HG03159 (cell line): ENCODE measurements at regions not wholly inside any gene's neighbourhood (a gene's known extent, or its start where the extent isn't known, plus 50 kb on each side); places are given as distances from the start of the nearest gene placed in this dataset.

Experiments
- ATAC-seq: cut with Tn5 transposase; IDR thresholded peaks from one replicate; pipeline ENCODE4 v1.9.1; 2021; ENCODE audit warnings: mild to moderate bottlenecking, moderate library complexity; ENCODE audit not compliant: unreplicated experiment

- ATAC-seq, result no peak
These were observed 784.0 kb upstream of the KLHL29 start for GRCh38 chr2:22600999-22601398.

GRCh38 chr2:22604136-22604535 lies 780.8 kb upstream of the KLHL29 start:
- no peak for ATAC-seq

GRCh38 chr2:22616031-22616430 lies 768.9 kb upstream of the KLHL29 start:
- ATAC-seq, result no peak

DNA sequence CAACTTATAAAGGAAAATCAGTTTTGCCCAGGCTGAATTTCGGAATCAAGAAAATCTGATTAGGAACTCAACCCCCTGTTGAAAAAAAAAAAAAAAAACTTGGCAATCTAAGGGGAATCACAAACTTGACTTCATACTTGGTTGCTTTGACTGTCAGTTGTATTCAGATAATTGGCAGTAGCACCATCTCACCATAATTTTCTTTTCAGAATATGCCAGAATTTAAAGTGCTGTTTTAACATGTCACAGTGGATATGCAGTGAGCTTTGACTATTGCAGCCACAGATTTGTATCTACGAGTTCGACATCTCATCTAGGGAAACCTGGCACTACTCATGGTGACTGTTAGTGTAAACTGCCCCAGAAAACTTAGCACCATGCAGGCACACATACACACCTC lies 761.4 kb upstream of the KLHL29 start:
- no peak for ATAC-seq

GRCh38 chr2:22626621-22627020 lies 758.4 kb upstream of the KLHL29 start:
- ATAC-seq, result no peak

DNA sequence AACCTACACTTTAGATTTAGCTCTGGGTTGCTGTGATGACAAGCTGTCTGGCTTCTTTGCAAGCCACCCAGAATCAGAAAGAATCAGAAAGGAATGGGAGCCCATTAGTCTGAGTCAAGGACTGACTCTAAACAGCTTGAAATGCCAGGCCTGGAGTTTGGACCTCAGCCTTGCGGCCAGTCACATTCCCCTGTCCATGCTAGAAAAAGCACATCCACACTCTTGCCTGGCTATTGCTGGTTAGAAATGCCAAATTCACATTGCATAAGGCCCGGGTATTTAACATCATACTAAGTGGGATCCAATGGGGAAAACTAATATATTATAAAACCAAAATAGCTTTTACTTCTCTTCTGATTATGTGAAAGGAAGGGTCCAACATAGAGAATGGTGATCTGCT lies 756.8 kb upstream of the KLHL29 start:
- ATAC-seq, result no peak

DNA sequence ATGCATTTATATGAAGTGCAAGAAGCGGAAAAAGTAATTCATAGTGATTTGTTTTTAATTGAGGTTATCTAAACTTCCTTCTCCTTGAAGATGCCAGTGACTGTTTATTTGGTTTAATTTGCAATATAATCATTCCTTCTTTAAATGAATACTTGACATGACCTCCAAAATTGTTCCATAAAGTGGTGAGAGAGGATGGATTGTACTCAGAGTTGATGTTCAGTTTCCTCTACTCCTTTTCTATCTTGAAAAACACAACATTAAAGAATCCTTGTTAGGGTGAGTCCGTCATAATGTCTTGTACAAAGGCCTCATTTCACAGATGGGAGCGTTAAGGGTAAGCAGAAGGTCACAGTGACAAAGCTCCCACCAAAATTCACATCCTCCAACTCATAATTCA lies 756.1 kb upstream of the KLHL29 start:
- no peak for ATAC-seq

DNA sequence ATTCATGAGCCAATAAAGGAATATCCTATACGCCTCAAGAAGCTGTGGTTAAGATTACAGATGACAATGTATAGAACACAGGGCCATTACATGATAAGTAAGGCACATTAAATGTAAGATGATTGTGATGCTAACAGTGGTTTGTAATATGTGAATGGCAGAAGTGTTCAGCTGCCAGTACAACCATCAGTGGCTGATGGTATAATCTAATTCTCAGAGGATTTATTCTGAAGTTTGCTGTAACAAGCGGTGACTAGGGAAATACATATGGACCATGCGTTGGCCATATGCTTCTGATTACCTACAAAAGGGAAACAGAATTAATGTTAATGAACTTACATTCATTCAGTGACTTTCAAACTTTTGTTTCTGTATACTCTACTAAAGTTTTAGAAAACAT lies 750.8 kb upstream of the KLHL29 start:
- no peak for ATAC-seq

DNA sequence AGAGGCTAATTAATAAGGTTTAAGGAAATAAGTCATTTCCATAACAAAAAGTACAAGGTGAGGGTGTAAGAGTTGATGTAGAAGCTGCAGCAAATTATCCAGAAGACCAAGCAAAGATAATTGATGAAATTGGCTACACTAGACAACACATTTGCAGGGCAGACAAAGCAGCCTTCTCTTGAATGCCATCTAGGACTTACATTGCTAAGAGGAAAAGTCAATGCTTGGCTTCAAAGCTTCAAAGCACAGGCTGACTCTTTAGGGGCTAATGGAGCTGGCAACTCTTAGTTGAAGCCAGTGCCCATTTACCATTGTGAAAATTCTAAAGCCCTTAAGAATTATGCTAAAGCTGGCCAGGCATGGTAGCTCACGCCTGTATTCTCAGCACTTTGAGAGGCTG lies 728.6 kb upstream of the KLHL29 start:
- ATAC-seq, result no peak

DNA sequence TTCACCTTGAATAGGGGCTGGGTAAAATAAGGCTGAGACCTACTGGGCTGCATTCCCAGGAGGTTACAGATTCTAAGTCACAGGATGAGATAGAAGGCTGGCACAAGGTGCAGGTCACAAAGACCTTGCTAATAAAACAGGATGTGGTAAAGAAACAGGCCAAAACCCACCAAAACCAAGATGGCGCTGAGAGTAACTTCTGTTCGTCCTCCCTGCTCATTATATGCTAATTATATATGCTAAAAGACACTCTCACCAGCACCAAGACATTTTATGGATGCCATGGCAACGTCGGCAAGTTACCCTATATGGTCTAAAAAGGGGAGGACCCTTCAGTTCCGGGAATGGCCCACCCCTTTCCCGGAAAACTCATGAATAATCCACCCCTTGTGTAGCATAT lies 711.5 kb upstream of the KLHL29 start:
- ATAC-seq, result no peak

DNA sequence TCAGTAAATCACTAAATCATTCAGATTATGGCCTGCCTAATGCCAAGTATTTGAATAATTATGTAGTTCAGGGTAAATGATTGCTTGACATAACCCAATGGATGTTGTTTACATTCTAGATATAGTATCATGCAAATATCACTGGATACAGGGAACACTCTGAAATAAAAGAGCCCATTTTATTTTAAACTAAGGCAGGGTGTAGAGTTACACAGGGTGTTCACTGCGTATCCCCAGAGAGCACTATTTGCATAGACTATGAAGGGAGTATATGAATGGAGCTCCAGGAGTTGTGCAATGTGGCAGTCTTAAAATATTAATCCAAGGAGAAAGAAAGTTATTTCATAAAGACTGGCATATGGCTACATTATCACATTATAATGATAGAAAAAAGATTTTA lies 701.1 kb upstream of the KLHL29 start:
- no peak for ATAC-seq

DNA sequence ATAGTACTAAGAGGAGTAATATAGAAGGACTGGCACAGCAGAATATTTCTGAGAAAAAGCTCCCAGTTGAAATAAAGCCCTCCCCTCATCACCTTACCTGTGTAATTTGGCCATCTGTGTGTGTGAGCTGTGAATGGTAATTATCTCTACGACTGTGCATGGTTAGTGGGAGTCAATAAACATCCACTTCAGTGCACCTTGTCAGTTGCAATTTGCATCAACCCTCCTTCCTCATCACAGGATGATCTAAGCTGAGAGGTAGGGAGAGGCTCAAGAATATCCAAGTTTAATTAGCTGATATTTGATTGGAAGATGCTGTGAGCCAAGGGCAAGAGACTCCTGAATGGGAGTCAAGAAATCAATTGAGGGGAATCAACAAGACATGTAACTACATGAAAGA lies 694.9 kb upstream of the KLHL29 start:
- no peak for ATAC-seq

- no peak for ATAC-seq
These were observed 693.3 kb upstream of the KLHL29 start for GRCh38 chr2:22691666-22692065.

GRCh38 chr2:22692746-22693145 lies 692.2 kb upstream of the KLHL29 start:
- no peak for ATAC-seq

GRCh38 chr2:22694300-22694699 lies 690.7 kb upstream of the KLHL29 start:
- ATAC-seq, result no peak

DNA sequence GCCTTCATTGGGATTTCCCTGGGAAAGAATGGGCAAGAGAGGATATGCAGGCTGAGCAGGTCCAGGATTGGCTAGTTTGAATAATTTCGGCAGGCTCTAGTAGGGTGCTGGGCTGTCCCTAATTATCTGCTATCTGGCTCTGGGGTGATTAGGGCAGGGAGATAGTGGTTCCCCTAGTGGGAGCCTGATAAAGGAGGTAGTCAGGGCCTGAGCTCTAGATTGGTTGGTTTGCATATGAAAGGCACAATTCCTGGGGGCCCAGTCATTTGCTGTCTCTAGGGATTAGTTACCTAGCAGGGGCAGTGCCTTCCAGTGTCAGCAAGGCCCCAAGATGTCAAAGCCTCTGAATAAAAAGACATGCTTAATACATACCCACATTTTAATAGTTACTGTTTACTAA lies 690.1 kb upstream of the KLHL29 start:
- ATAC-seq, result no peak

GRCh38 chr2:22697054-22697788 lies 687.8 kb upstream of the KLHL29 start:
- no peak for ATAC-seq

DNA sequence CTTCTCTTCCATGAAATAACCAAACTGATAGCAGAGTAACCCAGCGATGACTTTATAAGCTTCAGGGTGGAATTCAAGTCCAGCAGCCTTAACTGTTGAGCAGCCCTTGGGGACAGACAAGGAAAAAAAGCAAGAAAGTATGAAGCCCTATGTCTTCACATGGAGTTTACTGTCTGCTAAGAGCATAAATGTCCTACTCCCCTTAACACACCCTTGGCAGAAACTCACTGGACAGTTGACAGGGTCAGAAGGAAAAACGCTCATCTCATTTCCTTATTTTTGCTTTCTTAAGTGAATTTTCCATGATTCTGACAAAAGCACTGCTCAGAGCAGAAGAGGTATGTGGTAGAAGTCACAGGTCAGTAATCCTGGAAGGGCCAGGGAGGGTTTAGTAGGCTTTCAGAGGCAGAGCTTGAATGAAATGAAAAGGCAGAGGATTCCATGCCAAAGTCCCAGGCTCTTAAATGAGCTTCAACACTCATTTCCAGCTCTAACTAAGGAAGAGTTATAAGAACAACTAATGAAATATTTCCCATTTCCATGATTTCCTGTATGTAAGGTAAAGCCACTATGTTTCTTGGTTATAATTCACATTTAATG lies 683.3 kb upstream of the KLHL29 start:
- ATAC-seq, result no peak

- no peak for ATAC-seq
These were observed 681.6 kb upstream of the KLHL29 start for GRCh38 chr2:22703286-22703920.

GRCh38 chr2:22719396-22719795 lies 665.6 kb upstream of the KLHL29 start:
- no peak for ATAC-seq

GRCh38 chr2:22729466-22729865 lies 655.5 kb upstream of the KLHL29 start:
- no peak for ATAC-seq

DNA sequence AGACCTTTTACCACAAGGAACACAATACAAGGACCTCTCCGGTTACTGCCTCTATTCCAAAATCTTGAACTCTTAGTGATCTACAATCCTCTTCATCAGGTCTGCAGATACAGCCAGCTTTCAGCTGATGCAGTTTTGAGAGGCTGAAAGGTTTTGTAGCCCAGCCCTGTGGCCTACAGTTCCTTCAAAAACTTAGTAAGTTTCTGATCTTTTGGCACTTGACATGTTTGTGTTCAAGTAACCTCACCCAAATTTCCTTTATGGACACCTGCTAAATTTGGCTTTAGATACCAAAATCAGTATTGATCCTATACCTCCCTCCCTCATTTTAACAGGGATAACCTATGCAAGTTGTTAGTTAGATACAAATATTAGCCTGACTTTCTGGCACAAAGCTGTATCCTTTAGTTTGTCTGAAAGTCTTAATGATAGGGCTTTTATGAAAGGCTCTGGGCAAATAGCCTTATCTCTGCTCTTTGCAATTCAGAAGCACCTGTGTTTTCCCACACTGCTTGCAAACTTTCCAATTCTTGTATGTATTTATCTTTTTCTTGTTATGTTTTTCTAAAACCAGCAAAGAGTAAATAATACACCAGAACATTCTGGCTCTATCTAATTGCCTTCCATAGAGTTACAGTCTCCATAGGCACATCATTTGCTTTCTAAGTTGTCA lies 650.5 kb upstream of the KLHL29 start:
- no peak for ATAC-seq
